ENCODE measurements at regions not wholly inside any gene's neighbourhood (a gene's known extent, or its start where the extent isn't known, plus 50 kb on each side); places are given as distances from the start of the nearest gene placed in this dataset.

DNA sequence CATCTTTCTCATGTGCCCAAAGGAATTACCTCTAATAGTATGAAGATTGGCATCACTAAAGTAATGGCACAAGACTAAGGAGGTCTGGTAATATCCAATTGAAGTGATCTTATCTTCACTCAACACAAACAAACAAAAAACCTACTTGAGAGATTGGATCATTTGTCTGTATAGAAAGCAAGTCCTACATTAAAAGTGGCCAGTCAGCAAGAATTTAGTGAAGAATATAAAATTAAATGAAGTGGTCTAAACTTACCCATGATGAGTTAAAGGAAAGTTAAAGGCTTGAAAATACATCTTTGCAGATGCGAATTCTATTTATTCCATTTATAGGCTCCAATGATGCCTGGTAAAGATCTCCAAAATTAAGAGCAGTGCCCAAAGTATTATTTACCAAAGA lies 350.3 kb upstream of the PCSK5 start:
- H3K4me1 ChIP-seq (ENCODE audit: control insufficient read depth, extremely low read depth, insufficient read depth, low read length), result no peaks in the 10 kb centered on the region
- no peak for TF ChIP-seq FOS (IDR thresholded peaks at IDR 0.05; ENCODE audit: borderline replicate concordance, insufficient read depth, low read length)
- no peak for TF ChIP-seq POLR2A (IDR thresholded peaks at IDR 0.05; ENCODE audit: low read depth, low read length)
- TF ChIP-seq, protein P1, sequence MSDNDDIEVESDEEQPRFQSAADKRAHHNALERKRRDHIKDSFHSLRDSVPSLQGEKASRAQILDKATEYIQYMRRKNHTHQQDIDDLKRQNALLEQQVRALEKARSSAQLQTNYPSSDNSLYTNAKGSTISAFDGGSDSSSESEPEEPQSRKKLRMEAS (IDR thresholded peaks at IDR 0.05; ENCODE audit: insufficient read depth, insufficient read length), result no peak
- TF ChIP-seq MYC (IDR thresholded peaks at IDR 0.05; ENCODE audit: low read depth, low read length), result no peak
- TF ChIP-seq, protein P2, sequence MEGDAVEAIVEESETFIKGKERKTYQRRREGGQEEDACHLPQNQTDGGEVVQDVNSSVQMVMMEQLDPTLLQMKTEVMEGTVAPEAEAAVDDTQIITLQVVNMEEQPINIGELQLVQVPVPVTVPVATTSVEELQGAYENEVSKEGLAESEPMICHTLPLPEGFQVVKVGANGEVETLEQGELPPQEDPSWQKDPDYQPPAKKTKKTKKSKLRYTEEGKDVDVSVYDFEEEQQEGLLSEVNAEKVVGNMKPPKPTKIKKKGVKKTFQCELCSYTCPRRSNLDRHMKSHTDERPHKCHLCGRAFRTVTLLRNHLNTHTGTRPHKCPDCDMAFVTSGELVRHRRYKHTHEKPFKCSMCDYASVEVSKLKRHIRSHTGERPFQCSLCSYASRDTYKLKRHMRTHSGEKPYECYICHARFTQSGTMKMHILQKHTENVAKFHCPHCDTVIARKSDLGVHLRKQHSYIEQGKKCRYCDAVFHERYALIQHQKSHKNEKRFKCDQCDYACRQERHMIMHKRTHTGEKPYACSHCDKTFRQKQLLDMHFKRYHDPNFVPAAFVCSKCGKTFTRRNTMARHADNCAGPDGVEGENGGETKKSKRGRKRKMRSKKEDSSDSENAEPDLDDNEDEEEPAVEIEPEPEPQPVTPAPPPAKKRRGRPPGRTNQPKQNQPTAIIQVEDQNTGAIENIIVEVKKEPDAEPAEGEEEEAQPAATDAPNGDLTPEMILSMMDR (IDR thresholded peaks at IDR 0.05; ENCODE audit: extremely low read depth in 1 of 2, insufficient read depth in 1 of 2, low read depth in 1 of 2, low read length in 2 of 2), result no peak
- TF ChIP-seq POLR2AphosphoS5 (IDR thresholded peaks at IDR 0.05; ENCODE audit: insufficient read depth, low read depth, low read length), result no peak
- TF ChIP-seq JUN (IDR thresholded peaks at IDR 0.05; ENCODE audit: borderline replicate concordance, insufficient read depth, insufficient read length, low read depth), result no peak
- TF ChIP-seq EZH2 (IDR thresholded peaks at IDR 0.05; ENCODE audit: borderline replicate concordance, low read depth, low read length, severe bottlenecking), result no peak
- TF ChIP-seq GATA2 (IDR thresholded peaks at IDR 0.05; ENCODE audit: insufficient read depth, insufficient read length, low read depth, low read length), result no peak
- CTCF ChIA-PET, result no interaction called here
- POLR2A ChIA-PET, result no interaction called here
- no peak overlapping the region for H2AFZ ChIP-seq (ENCODE audit: low read depth, low read length)
- no peak overlapping the region for H3K27ac ChIP-seq (ENCODE audit: insufficient read depth, low read depth, low read length)
- H3K27me3 ChIP-seq (ENCODE audit: control insufficient read depth in 2 of 2, insufficient read depth in 2 of 2, low read length in 2 of 2), result no peaks in the 10 kb centered on the region
- no peaks in the 10 kb centered on the region for H3K36me3 ChIP-seq (ENCODE audit: control insufficient read depth in 2 of 2, extremely low read depth in 1 of 2, insufficient read depth in 2 of 2, low read length in 2 of 2)
- no peaks in the 10 kb centered on the region for H3K9me1 ChIP-seq (replicated peaks; ENCODE audit: control insufficient read depth, extremely low read depth, insufficient read depth, low read length)
- no peak for FAIRE-seq
- H3K4me2 ChIP-seq (ENCODE audit: insufficient read depth, low read length), result no peak overlapping the region
- intact Hi-C loops (cut with micrococcal nuclease), result no loop called here
- DNase-seq (ENCODE audit: low read depth, low spot score), result no peak
- no peaks in the 10 kb centered on the region for H3K79me2 ChIP-seq (ENCODE audit: control insufficient read depth, insufficient read depth, low read length)
- dilution Hi-C loops (cut with MboI; ENCODE audit: extremely low pct_ligation_motif_present, low sequenced_read_pairs), result no loop called here
- no peaks in the 10 kb centered on the region for H4K20me1 ChIP-seq (replicated peaks; ENCODE audit: control insufficient read depth, extremely low read depth, insufficient read depth, low read length)
- no peaks in the 10 kb centered on the region for H3K9me3 ChIP-seq (replicated peaks; ENCODE audit: control insufficient read depth, insufficient read depth, low read length)
- no peak overlapping the region for H3K9ac ChIP-seq (replicated peaks; ENCODE audit: extremely low read depth, insufficient read depth, low read length)
- no TSS peak for BruUV-seq (replicated peaks)
- H3K4me3 ChIP-seq (replicated peaks in 1 of 3; ENCODE audit: insufficient read depth in 1 of 3, low read depth in 1 of 3, low read length in 3 of 3), result no peak overlapping the region
